SJCRH30 (cell line): ENCODE measurements at regions not wholly inside any gene's neighbourhood (a gene's known extent, or its start where the extent isn't known, plus 50 kb on each side); places are given as distances from the start of the nearest gene placed in this dataset.

Experiments
- DNase-seq, 2 experiments: peaks; one replicate each; pipeline ENCODE4 v3.0.0-alpha.2; 2015 to 2020
- H3K27ac ChIP-seq: fragments of 250-450 bp; sonication (Bioruptor Pico); 2 replicates; pipeline ENCODE4 v1.5.1; 2020; ENCODE audit warnings: mild to moderate bottlenecking, moderate library complexity
- H3K27me3 ChIP-seq: fragments of 250-450 bp; sonication (Bioruptor Pico); 2 replicates; pipeline ENCODE4 v1.5.1; 2020; ENCODE audit warnings: mild to moderate bottlenecking, moderate library complexity
- H3K36me3 ChIP-seq: fragments of 250-450 bp; sonication (Bioruptor Pico); 2 replicates; pipeline ENCODE4 v1.5.1; 2020; ENCODE audit warnings: mild to moderate bottlenecking, moderate library complexity
- H3K4me1 ChIP-seq: fragments of 250-450 bp; sonication (Bioruptor Pico); 2 replicates; pipeline ENCODE4 v1.5.1; 2020; ENCODE audit warnings: mild to moderate bottlenecking, moderate library complexity
- H3K4me3 ChIP-seq: fragments of 250-450 bp; sonication (Bioruptor Pico); 2 replicates; pipeline ENCODE4 v1.5.1; 2020; ENCODE audit warnings: mild to moderate bottlenecking, moderate library complexity
- H3K9me3 ChIP-seq: fragments of 250-450 bp; sonication (Bioruptor Pico); replicated peaks from 2 replicates; pipeline ENCODE4 v1.5.1; 2020; ENCODE audit warnings: mild to moderate bottlenecking, moderate library complexity

DNA sequence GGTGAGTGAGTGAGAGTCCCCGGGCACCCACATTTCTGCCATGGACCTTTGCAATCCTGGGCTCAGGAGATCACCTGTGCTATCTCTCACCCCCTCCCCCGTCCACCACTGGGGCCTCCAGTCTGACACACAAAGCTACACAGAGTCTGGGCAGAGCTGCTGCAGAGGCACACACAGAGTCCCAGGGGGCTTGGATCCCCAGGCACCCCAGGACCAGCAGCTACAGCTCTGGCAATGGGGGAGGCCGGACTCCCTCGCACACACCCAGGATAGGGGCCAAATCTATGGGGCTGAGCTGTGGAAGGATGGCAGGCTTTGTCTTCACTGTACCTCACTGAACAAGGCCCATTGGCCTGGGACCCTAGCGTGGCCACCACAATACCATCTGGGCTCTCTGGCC is 328.8 kb downstream of the MAN2A1 start:
- no peaks in the 10 kb centered on the region for H3K36me3 ChIP-seq
- no peak overlapping the region for H3K27ac ChIP-seq
- no peak for DNase-seq
- H3K4me1 ChIP-seq, result no peaks in the 10 kb centered on the region
- H3K27me3 ChIP-seq, result no peaks in the 10 kb centered on the region
- no peak overlapping the region for H3K4me3 ChIP-seq
- peaks cover 7% of the 10 kb centered on the region; the same call in 1 of the 2 replicates for H3K9me3 ChIP-seq

GRCh38 chr5:110019119-110019518 is 329.4 kb downstream of the MAN2A1 start:
- Histone ChIP-seq H3K4me1 (no peaks in the 10 kb centered on the region), H3K9me3 (peaks cover 3% of the 10 kb centered on the region; the same call in 1 of the 2 replicates), H3K27ac (no peak overlapping the region), H3K4me3 (no peak overlapping the region), H3K27me3 (no peaks in the 10 kb centered on the region), H3K36me3 (no peaks in the 10 kb centered on the region)
- DNase-seq, result no peak

GRCh38 chr5:110019780-110020179 is 330.1 kb downstream of the MAN2A1 start:
- no peaks in the 10 kb centered on the region for H3K4me1 ChIP-seq
- no peaks in the 10 kb centered on the region for H3K36me3 ChIP-seq
- no peak overlapping the region for H3K27ac ChIP-seq
- no peak for DNase-seq
- H3K27me3 ChIP-seq, result no peaks in the 10 kb centered on the region
- peaks cover 3% of the 10 kb centered on the region; the same call in 1 of the 2 replicates for H3K9me3 ChIP-seq
- H3K4me3 ChIP-seq, result no peak overlapping the region

- peaks cover 3% of the 10 kb centered on the region; the same call in 1 of the 2 replicates for H3K9me3 ChIP-seq
- no peaks in the 10 kb centered on the region for H3K27me3 ChIP-seq
- no peak for DNase-seq
- no peak overlapping the region for H3K4me3 ChIP-seq
- no peaks in the 10 kb centered on the region for H3K4me1 ChIP-seq
- H3K27ac ChIP-seq, result no peak overlapping the region
- H3K36me3 ChIP-seq, result no peaks in the 10 kb centered on the region
Measured at GRCh38 chr5:110021251-110021650, 331.5 kb downstream of the MAN2A1 start.

DNA sequence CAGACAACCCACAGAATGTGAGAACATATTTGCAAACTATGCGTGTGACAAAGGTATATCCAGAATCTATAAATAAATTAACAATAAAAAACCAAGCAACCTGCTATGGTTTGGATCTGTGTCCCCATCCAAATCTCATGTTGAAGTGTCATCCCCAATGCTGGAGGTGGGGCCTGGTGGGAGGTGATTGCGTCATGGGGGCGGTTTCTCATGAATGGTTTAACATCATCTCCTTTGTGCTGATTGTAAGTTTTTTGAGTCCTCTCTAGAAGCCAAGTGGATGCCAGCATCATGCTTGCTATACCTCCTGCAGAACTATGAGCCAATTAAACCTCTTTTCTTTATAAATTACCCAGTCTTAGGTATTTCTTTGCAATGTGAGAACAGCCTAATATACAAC is 335.4 kb downstream of the MAN2A1 start:
- Histone ChIP-seq H3K27me3 (no peaks in the 10 kb centered on the region), H3K9me3 (0 out of 2 replicates have a peak, but pooled peaks cover 3% of the 10 kb centered on the region), H3K4me1 (no peaks in the 10 kb centered on the region), H3K27ac (no peak overlapping the region), H3K4me3 (no peak overlapping the region), H3K36me3 (no peaks in the 10 kb centered on the region)
- no peak for DNase-seq

- no peak overlapping the region for H3K27ac ChIP-seq
- H3K27me3 ChIP-seq, result no peaks in the 10 kb centered on the region
- 0 out of 2 replicates have a peak, but pooled peaks cover 2% of the 10 kb centered on the region for H3K9me3 ChIP-seq
- DNase-seq, result no peak
- H3K36me3 ChIP-seq, result no peaks in the 10 kb centered on the region
- H3K4me3 ChIP-seq, result no peak overlapping the region
- peaks cover 7% of the 10 kb centered on the region; the same call in 1 of the 2 replicates for H3K4me1 ChIP-seq
Measured at GRCh38 chr5:110027527-110028322, 338.0 kb downstream of the MAN2A1 start.

DNA sequence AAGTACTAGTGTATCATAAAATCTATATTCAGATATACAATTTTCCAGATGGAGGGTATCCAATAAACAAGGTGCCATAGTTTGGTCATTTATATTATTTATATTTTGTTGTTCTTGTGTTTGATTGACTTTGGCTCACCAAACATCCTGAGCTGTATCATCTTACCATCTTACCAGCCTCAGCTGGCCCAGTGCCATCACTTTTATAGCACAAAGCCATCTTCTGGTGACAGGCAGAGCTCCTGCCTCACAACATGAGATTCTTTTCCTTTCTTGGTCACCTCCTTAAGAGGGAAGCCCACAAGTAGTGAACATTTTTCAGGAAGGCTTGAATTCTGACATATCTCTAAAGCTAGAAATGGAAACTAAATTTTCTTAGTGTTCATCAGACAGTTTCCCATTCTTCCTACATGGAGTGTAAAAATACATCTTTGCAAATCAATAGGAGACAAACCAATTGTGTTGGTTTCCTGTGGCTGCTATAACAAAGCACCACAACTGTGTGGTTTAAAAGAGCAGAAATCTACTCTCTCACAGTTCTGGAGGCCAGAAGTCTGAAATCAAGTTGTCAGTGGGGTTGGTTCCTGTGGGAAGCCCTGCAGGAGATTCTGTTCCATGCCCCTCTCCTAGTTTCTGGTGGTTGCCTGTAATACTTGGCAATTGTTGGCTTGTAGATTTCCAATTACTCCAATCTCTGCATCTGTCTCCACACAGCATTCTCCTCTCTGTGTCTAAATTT is 341.8 kb downstream of the MAN2A1 start:
- H3K4me3 ChIP-seq, result no peak overlapping the region
- H3K27ac ChIP-seq, result no peak overlapping the region
- H3K36me3 ChIP-seq, result no peaks in the 10 kb centered on the region
- no peaks in the 10 kb centered on the region for H3K9me3 ChIP-seq
- peaks cover 14% of the 10 kb centered on the region for H3K4me1 ChIP-seq
- DNase-seq, result peak in 1 of 2 experiments; percentile 47
- H3K27me3 ChIP-seq, result no peaks in the 10 kb centered on the region

GRCh38 chr5:110032376-110032775 is 342.6 kb downstream of the MAN2A1 start:
- Histone ChIP-seq H3K36me3 (no peaks in the 10 kb centered on the region), H3K4me1 (peaks cover 14% of the 10 kb centered on the region), H3K4me3 (no peak overlapping the region), H3K27ac (no peak overlapping the region), H3K27me3 (no peaks in the 10 kb centered on the region), H3K9me3 (no peaks in the 10 kb centered on the region)
- DNase-seq, result peak; percentile 26 to 41

DNA sequence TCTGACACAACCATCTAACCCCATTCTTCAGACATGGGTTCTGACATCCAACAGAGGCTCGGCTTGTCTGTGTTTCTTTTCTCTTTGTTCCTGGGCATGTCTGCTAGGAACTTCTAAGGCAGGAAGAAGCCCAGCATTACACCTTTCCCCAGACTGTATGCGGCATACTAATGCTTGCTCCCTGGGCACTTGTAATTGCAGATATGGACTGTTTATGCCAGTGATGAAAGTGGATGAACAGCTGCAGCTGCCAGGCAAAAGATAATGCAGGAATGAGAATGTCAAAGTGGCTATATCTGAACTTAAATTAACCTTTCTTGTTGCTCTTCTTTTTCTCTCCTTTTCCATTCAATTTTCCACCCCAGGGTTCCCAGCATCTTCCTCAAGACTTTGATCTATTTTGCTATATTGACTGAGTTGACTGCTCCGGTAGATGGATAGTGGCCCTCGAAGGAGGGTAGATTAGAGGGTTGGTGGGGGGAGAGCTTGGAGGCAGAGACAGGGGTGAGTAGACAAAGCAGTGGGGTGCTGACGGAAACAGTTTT is 344.4 kb downstream of the MAN2A1 start:
- Histone ChIP-seq H3K27ac (no peak overlapping the region), H3K4me1 (peaks cover 14% of the 10 kb centered on the region), H3K27me3 (no peaks in the 10 kb centered on the region), H3K9me3 (no peaks in the 10 kb centered on the region), H3K4me3 (no peak overlapping the region), H3K36me3 (no peaks in the 10 kb centered on the region)
- peak; percentile 13 to 46 for DNase-seq

DNA sequence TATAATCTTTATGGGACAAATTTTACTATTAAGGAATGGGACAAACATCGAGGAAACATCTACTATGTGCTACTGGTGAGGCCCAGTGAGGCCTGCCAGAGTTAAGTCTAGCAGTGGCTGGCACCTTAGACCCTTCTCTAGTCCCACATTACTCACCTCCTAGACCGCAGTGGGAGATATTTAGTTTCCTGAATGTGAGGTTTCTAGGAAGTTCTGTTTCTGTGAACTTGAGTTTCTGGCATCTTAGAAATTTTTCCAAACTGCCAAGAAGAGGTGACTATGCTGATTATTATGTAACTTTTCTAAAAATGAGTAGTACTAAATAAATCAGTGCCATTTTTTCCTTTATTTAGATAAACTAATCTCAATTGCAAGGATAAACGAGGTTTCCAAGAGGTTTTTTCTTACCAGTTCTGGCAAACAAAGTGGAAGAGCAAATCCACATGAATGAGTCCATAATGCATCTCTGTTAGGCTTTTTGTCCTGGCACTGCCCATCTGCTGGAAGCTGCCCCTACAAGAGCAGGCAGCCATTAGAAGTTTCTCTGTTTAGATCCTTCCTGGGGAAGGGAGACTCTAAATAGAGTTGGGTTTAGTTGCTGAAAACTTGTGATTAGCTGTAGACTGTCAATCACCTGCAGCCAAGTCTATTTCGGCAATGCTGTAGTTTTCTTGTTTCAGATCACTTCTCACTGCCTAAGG is 348.7 kb downstream of the MAN2A1 start:
- 0 out of 2 replicates have a peak, but pooled peaks cover 4% of the 10 kb centered on the region for H3K9me3 ChIP-seq
- no peak overlapping the region for H3K27ac ChIP-seq
- no peak for DNase-seq
- no peaks in the 10 kb centered on the region for H3K36me3 ChIP-seq
- peaks cover 7% of the 10 kb centered on the region for H3K4me1 ChIP-seq
- no peaks in the 10 kb centered on the region for H3K27me3 ChIP-seq
- H3K4me3 ChIP-seq, result no peak overlapping the region

- H3K27ac ChIP-seq, result no peak overlapping the region
- no peak for DNase-seq
Measured at GRCh38 chr5:110040178-110040577, 350.5 kb downstream of the MAN2A1 start.

GRCh38 chr5:110043025-110043424 is 353.3 kb downstream of the MAN2A1 start:
- Histone ChIP-seq H3K4me1 (no peaks in the 10 kb centered on the region), H3K4me3 (no peak overlapping the region), H3K36me3 (no peaks in the 10 kb centered on the region), H3K9me3 (0 out of 2 replicates have a peak, but pooled peaks cover 4% of the 10 kb centered on the region), H3K27me3 (no peaks in the 10 kb centered on the region), H3K27ac (no peak overlapping the region)
- DNase-seq, result no peak

More at GRCh38 chr5:110040178-110040577, 350.5 kb downstream of the MAN2A1 start:
- no peaks in the 10 kb centered on the region for H3K27me3 ChIP-seq
- H3K36me3 ChIP-seq, result no peaks in the 10 kb centered on the region
- no peak overlapping the region for H3K4me3 ChIP-seq
- no peaks in the 10 kb centered on the region for H3K4me1 ChIP-seq
- 0 out of 2 replicates have a peak, but pooled peaks cover 4% of the 10 kb centered on the region for H3K9me3 ChIP-seq

DNA sequence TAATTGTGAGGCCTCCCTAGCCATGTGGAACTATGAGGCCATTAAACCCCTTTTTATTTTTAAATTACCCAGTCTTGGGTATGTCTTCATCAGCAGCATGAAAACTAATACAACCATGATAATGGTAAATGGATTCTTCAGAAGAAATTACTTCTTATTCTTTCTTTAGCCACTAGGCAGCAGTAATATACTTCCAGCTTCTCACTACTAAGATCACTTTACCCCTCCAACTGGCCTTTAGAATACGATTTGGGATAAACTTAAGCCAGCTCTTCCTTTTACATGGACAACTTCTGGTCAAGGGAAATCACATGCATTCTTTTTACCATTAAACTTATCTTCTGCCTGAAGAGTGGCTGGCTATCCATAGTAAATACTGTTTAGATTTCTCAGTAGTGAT is 355.4 kb downstream of the MAN2A1 start:
- Histone ChIP-seq H3K9me3 (0 out of 2 replicates have a peak, but pooled peaks cover 4% of the 10 kb centered on the region), H3K36me3 (no peaks in the 10 kb centered on the region), H3K4me3 (no peak overlapping the region), H3K27me3 (no peaks in the 10 kb centered on the region), H3K27ac (no peak overlapping the region), H3K4me1 (no peaks in the 10 kb centered on the region)
- no peak for DNase-seq

GRCh38 chr5:110048491-110048890 is 358.8 kb downstream of the MAN2A1 start:
- Histone ChIP-seq H3K9me3 (no peaks in the 10 kb centered on the region), H3K4me1 (no peaks in the 10 kb centered on the region), H3K36me3 (no peaks in the 10 kb centered on the region), H3K27me3 (no peaks in the 10 kb centered on the region), H3K27ac (no peak overlapping the region), H3K4me3 (no peak overlapping the region)
- no peak for DNase-seq
